Activated CD8-positive, alpha-beta memory T cell treated with anti-CD3 and anti-CD28 coated beads, Interleukin-2, amount 10 ng/mL, durations not matched to agents 7 days and 5 days (primary cell): ENCODE measurements at regions not wholly inside any gene's neighbourhood (a gene's known extent, or its start where the extent isn't known, plus 50 kb on each side); places are given as distances from the start of the nearest gene placed in this dataset.
"Not testable (repeated sequence)": the region's sequence is repeated elsewhere in the genome, so short reads cannot be mapped to it uniquely, and the experiment has no call there.

Experiments used
- ATAC-seq: fragments of 150-1000 bp; cut with Tn5 transposase; one replicate; pipeline ENCODE4 v1.10.0; 2021; ENCODE audit warnings: moderate library complexity
- CTCF ChIA-PET: fragments of 350-600 bp; sonication (Branson Sonifier 250); formaldehyde crosslinking; loops from one replicate; lab custom pipeline; 2021; ENCODE audit warnings: antibody characterized with exemption; lab: Charles Lee
- DNase-seq: peaks from one replicate; pipeline ENCODE4 v3.0.0-alpha.2; 2020
- H3K27ac Mint-ChIP-seq: one replicate; pipeline ENCODE4 v1.8.0; 2021; ENCODE audit warnings: mild to moderate bottlenecking, mixed read lengths
- H3K27me3 Mint-ChIP-seq: one replicate; pipeline ENCODE4 v1.8.0; 2021; ENCODE audit warnings: mixed read lengths
- H3K36me3 Mint-ChIP-seq: one replicate; pipeline ENCODE4 v1.8.0; 2021; ENCODE audit warnings: mild to moderate bottlenecking, mixed read lengths
- H3K4me1 Mint-ChIP-seq: one replicate; pipeline ENCODE4 v1.8.0; 2021; ENCODE audit warnings: mixed read lengths
- H3K4me3 Mint-ChIP-seq: one replicate; pipeline ENCODE4 v1.8.0; 2021; ENCODE audit warnings: mild to moderate bottlenecking, moderate library complexity, mixed read lengths
- H3K9me3 Mint-ChIP-seq: one replicate; pipeline ENCODE4 v1.8.0; 2022; ENCODE audit warnings: low read depth, mixed read lengths

GRCh38 chr9:613771-614347 is 227.6 kb upstream of the DMRT1 start:
- peak; percentile 92 for ATAC-seq
- Mint-ChIP-seq H3K9me3 (no peaks in the 10 kb centered on the region), H3K27ac (peak overlapping the region; percentile 44), H3K4me3 (no peak overlapping the region), H3K4me1 (peaks cover 7% of the 10 kb centered on the region), H3K36me3 (no peaks in the 10 kb centered on the region), H3K27me3 (peaks cover 7% of the 10 kb centered on the region)
- DNase-seq = peak; percentile 69
- CTCF ChIA-PET = interaction anchor here (0.6 to 6.8 kb wide), 11 partner anchors 9 to 383 kb away, joined by 3 to 108 read pairs (median 3); no protein-coding TSS in a partner anchor

GRCh38 chr9:614431-614830 is 227.1 kb upstream of the DMRT1 start:
- DNase-seq (no peak), ATAC-seq (no peak)
- CTCF ChIA-PET = interaction anchor here (0.6 to 6.8 kb wide), 13 partner anchors 10 to 390 kb away, joined by 3 to 108 read pairs (median 4); no protein-coding TSS in a partner anchor
- Mint-ChIP-seq H3K4me3 (no peak overlapping the region), H3K27me3 (peaks cover 7% of the 10 kb centered on the region), H3K27ac (no peak overlapping the region), H3K4me1 (peaks cover 7% of the 10 kb centered on the region), H3K9me3 (no peaks in the 10 kb centered on the region), H3K36me3 (no peaks in the 10 kb centered on the region)

GRCh38 chr9:615756-616155 is 225.7 kb upstream of the DMRT1 start:
- H3K36me3 Mint-ChIP-seq = no peaks in the 10 kb centered on the region
- no peak overlapping the region for H3K27ac Mint-ChIP-seq
- CTCF ChIA-PET = interaction anchor here (0.6 to 2.0 kb wide), 6 partner anchors 8 to 389 kb away, joined by 3 to 10 read pairs (median 4); no protein-coding TSS in a partner anchor
- H3K9me3 Mint-ChIP-seq = no peaks in the 10 kb centered on the region
- H3K27me3 Mint-ChIP-seq = peaks cover 9% of the 10 kb centered on the region
- ATAC-seq = no peak
- no peak for DNase-seq
- H3K4me1 Mint-ChIP-seq = peaks cover 7% of the 10 kb centered on the region
- no peak overlapping the region for H3K4me3 Mint-ChIP-seq

- DNase-seq = no peak
- H3K36me3 Mint-ChIP-seq = no peaks in the 10 kb centered on the region
- H3K27me3 Mint-ChIP-seq = peaks cover 9% of the 10 kb centered on the region
- ATAC-seq = no peak
- H3K9me3 Mint-ChIP-seq = no peaks in the 10 kb centered on the region
- CTCF ChIA-PET = interaction anchor here (1.8 kb wide), 1 partner anchor 147 kb away, joined by 7 read pairs; no protein-coding TSS in a partner anchor
- H3K27ac Mint-ChIP-seq = no peak overlapping the region
- H3K4me1 Mint-ChIP-seq = peaks cover 7% of the 10 kb centered on the region
- H3K4me3 Mint-ChIP-seq = no peak overlapping the region
Measured at GRCh38 chr9:616694-617093, 224.8 kb upstream of the DMRT1 start.

GRCh38 chr9:617445-618085 is 223.9 kb upstream of the DMRT1 start:
- Mint-ChIP-seq H3K36me3 (no peaks in the 10 kb centered on the region), H3K9me3 (no peaks in the 10 kb centered on the region), H3K4me1 (peaks cover 7% of the 10 kb centered on the region), H3K4me3 (no peak overlapping the region), H3K27me3 (peaks cover 9% of the 10 kb centered on the region), H3K27ac (no peak overlapping the region)
- CTCF ChIA-PET = interaction anchor here (1.0 to 1.8 kb wide), 2 partner anchors 146 to 189 kb away, joined by 3 to 7 read pairs; no protein-coding TSS in a partner anchor
- DNase-seq (no peak), ATAC-seq (no peak)

GRCh38 chr9:618478-618877 is 223.0 kb upstream of the DMRT1 start:
- ATAC-seq (no peak), DNase-seq (no peak)
- no peak overlapping the region for H3K4me3 Mint-ChIP-seq
- peaks cover 15% of the 10 kb centered on the region for H3K27me3 Mint-ChIP-seq
- peaks cover 7% of the 10 kb centered on the region for H3K4me1 Mint-ChIP-seq
- no peaks in the 10 kb centered on the region for H3K9me3 Mint-ChIP-seq
- no peak overlapping the region for H3K27ac Mint-ChIP-seq
- no peaks in the 10 kb centered on the region for H3K36me3 Mint-ChIP-seq
- CTCF ChIA-PET = interaction anchor here (1.7 kb wide), 1 partner anchor 146 kb away, joined by 5 read pairs; no protein-coding TSS in a partner anchor

DNA sequence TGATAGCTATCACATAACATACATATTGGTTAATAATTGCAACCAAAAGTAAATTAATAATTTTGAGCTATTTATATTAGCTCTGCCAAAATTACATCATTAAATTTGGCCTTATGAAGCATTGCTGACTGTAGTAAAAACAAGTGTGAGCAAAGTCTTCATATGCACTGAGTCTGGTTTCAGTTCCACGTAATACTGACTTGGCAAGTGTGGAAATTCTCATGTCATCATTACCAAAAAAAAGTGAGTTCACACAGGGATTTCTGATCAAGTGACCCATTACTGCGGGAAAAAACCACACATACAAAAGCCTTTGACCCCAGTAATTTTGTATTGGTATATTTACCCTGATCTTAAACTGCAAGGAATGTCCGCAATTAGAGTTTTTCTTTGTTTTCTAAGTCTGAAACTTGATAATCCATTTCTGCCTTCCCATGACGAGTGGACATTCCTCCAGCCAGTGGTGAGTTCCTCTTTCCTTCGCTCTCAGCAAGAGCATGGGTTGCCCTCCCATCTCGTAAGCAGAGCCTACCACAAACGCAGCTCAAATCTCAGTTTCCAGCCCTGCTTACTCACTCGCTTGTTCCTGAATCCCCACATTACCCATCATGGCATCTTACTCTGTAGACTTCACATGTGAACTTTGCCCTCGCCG is 220.2 kb upstream of the DMRT1 start:
- Mint-ChIP-seq H3K9me3 (no peaks in the 10 kb centered on the region), H3K27ac (no peak overlapping the region), H3K27me3 (peaks cover 12% of the 10 kb centered on the region), H3K4me3 (no peak overlapping the region), H3K36me3 (no peaks in the 10 kb centered on the region), H3K4me1 (no peaks in the 10 kb centered on the region)
- no peak for ATAC-seq
- DNase-seq = no peak
- CTCF ChIA-PET = interaction anchor here (1.5 kb wide), 1 partner anchor 136 kb away, joined by 5 read pairs; no protein-coding TSS in a partner anchor

- peaks cover 8% of the 10 kb centered on the region for H3K4me1 Mint-ChIP-seq
- H3K27me3 Mint-ChIP-seq = peaks cover 12% of the 10 kb centered on the region
- DNase-seq (no peak), ATAC-seq (no peak)
- H3K36me3 Mint-ChIP-seq = no peaks in the 10 kb centered on the region
- no peak overlapping the region for H3K4me3 Mint-ChIP-seq
- no peak overlapping the region for H3K27ac Mint-ChIP-seq
- CTCF ChIA-PET = interaction anchor here (1.2 kb wide), 1 partner anchor 11 kb away, joined by 3 read pairs; no protein-coding TSS in a partner anchor
- no peaks in the 10 kb centered on the region for H3K9me3 Mint-ChIP-seq
Measured at GRCh38 chr9:624935-625500, 216.5 kb upstream of the DMRT1 start.

DNA sequence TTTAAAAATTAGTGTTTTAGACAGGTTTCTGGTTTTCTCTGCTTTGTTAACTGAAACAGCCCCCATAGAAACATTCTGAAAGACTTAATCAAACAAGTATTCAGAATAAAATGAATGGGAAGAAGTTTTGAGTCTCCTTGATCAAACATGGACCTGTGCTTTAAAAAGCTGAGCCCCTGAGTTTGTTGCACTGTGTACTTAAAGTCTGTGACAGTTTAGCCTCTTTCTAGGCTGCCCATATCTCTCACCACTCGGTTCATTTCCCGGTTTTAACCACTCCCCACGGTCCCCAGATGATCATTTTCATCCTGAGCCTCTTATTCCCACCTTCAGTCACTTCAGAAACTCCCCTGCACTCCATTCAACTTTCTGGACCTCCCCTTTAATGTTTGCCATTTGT is 215.9 kb upstream of the DMRT1 start:
- CTCF ChIA-PET = interaction anchor here (1.2 kb wide), 1 partner anchor 11 kb away, joined by 3 read pairs; no protein-coding TSS in a partner anchor

DNA sequence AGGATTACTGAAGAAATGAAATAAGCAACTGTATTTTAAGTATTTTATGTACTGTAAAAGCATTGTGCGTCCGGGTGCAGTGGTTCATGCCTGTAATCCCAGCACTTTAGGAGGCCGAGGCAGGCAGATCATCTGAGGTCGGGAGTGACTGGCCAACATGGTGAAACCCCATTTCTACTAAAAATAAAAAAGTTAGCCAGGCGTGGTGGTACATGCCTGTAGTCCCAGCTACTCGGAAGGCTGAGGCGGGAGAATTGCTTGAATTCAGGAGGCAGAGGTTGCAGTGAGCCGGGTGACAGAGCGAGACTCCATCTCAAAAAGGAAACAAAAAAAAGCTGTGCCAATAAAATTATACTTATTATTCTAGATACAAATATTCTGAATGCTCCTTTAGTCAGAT is 215.4 kb upstream of the DMRT1 start:
- H3K9me3 Mint-ChIP-seq, ATAC-seq, H3K27me3 Mint-ChIP-seq, H3K36me3 Mint-ChIP-seq, DNase-seq, H3K27ac Mint-ChIP-seq, CTCF ChIA-PET, H3K4me3 Mint-ChIP-seq: not testable (repeated sequence)
- peaks cover 11% of the 10 kb centered on the region for H3K4me1 Mint-ChIP-seq

More for the DNA sequence above, 215.9 kb upstream of the DMRT1 start:
- Mint-ChIP-seq H3K36me3 (no peaks in the 10 kb centered on the region), H3K4me3 (no peak overlapping the region), H3K27ac (no peak overlapping the region), H3K9me3 (no peaks in the 10 kb centered on the region), H3K4me1 (peaks cover 8% of the 10 kb centered on the region), H3K27me3 (peaks cover 10% of the 10 kb centered on the region)
- ATAC-seq (no peak), DNase-seq (no peak)

- H3K27ac Mint-ChIP-seq = no peak overlapping the region
- no peak for ATAC-seq
Measured at GRCh38 chr9:626596-626995, 214.9 kb upstream of the DMRT1 start.

DNA sequence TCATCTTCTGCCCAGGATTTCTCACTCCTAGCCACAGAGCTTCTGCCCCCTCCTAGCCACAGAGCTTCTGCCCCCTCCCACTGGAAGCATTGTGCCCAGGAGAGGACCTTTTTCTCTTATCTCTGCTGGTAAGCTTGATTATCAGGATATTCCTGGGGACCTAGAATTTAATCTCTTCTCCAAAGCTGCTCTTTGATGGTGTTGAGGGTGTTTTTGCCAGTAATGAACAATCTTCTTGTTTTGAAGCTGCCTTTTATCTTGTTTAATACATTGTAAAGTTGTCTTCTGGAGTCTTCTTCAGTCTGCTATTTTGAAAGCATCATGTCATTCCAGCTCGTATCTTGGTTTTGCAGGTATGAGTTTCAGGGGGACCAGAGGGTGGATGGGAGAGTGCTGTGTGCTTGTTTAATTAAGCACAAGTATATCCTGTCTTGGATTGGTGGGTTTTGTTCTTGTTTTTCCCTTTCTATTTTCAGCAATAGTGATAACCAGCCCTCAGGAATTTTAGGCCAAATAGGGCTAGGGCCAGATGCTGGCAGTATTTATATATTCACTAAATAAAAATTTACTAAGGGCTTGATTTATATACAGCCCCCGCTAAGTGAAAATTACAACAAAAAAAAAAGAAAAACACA is 214.0 kb upstream of the DMRT1 start:
- no peak for ATAC-seq
- no peak for DNase-seq
- CTCF ChIA-PET = interaction anchor here (0.9 kb wide), 1 partner anchor 128 kb away, joined by 4 read pairs; no protein-coding TSS in a partner anchor
- Mint-ChIP-seq H3K4me3 (no peak overlapping the region), H3K27ac (no peak overlapping the region), H3K9me3 (no peaks in the 10 kb centered on the region), H3K36me3 (no peaks in the 10 kb centered on the region), H3K27me3 (peaks cover 10% of the 10 kb centered on the region), H3K4me1 (peaks cover 23% of the 10 kb centered on the region)

More at GRCh38 chr9:626596-626995, 214.9 kb upstream of the DMRT1 start:
- Mint-ChIP-seq H3K9me3 (no peaks in the 10 kb centered on the region), H3K4me3 (no peak overlapping the region), H3K27me3 (peaks cover 10% of the 10 kb centered on the region), H3K4me1 (peaks cover 15% of the 10 kb centered on the region), H3K36me3 (no peaks in the 10 kb centered on the region)
- no peak for DNase-seq
- CTCF ChIA-PET = no interaction called here

DNA sequence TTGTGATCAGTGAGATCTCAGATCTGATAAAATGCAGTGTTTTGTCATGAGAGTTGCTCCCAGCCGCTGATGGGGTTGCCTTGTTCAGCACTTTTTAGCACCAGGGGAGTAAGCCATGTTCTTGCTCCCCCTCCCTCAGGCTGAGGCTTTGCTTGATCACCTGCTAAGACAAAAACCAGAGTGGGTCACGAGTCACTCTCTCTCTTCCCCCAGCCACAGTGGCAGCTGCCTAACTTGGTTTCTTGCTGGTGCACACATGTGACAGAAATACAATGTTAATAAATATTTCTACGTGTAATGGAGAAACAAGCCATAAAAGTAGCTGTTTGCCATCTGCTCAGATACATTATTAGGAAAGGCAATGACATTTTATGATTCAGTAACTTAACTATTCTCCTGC is 212.4 kb upstream of the DMRT1 start:
- no peak for ATAC-seq
- no peak for DNase-seq
- Mint-ChIP-seq H3K4me1 (peaks cover 23% of the 10 kb centered on the region), H3K9me3 (no peaks in the 10 kb centered on the region), H3K27me3 (peaks cover 2% of the 10 kb centered on the region), H3K27ac (no peak overlapping the region), H3K36me3 (peaks cover 3% of the 10 kb centered on the region), H3K4me3 (no peak overlapping the region)
- CTCF ChIA-PET = no interaction called here
